ENCODE measurements at regions not wholly inside any gene's neighbourhood (a gene's known extent, or its start where the extent isn't known, plus 50 kb on each side); places are given as distances from the start of the nearest gene placed in this dataset.

GRCh38 chr17:68760141-68760475, 158.9 kb upstream of the FAM20A start:
- TF ChIP-seq POLR2A (IDR thresholded peaks at IDR 0.05; ENCODE audit: low read length) (no peak), GATA1 (IDR thresholded peaks at IDR 0.05; ENCODE audit: low read depth, low read length) (no peak)

All from erythroblast (primary cell).